Hypothalamus (tissue), 51 donors: ENCODE measurements at regions not wholly inside any gene's neighbourhood (a gene's known extent, or its start where the extent isn't known, plus 50 kb on each side); places are given as distances from the start of the nearest gene placed in this dataset.
"Not testable (repeated sequence)": the region's sequence is repeated elsewhere in the genome, so short reads cannot be mapped to it uniquely, and the experiment has no call there.

Experiments used
- DNase-seq, 51 donors: peaks; one replicate each; lab custom pipeline; 2025; lab: John Stamatoyannopoulos, UW

GRCh38 chr18:39341129-39341528 is 1775.5 kb upstream of the CELF4 start:
- no peak for DNase-seq

GRCh38 chr18:39340418-39340817 is 1774.8 kb upstream of the CELF4 start:
- DNase-seq, result no peak

GRCh38 chr18:39329496-39330275 is 1764.1 kb upstream of the CELF4 start:
- no peak for DNase-seq

- DNase-seq, result peak in 1 of 51 donors; percentile 10
These were observed 1761.2 kb upstream of the CELF4 start for GRCh38 chr18:39326772-39327171.

- DNase-seq, result no peak
These were observed 1760.4 kb upstream of the CELF4 start for GRCh38 chr18:39325973-39326372.

- DNase-seq, result no peak
These were observed 1753.5 kb upstream of the CELF4 start for GRCh38 chr18:39319141-39319540.

GRCh38 chr18:39318462-39318861 is 1752.9 kb upstream of the CELF4 start:
- DNase-seq, result no peak

GRCh38 chr18:39318008-39318407 is 1752.4 kb upstream of the CELF4 start:
- DNase-seq, result peak in 2 of 51 donors; percentile 4 to 11

- DNase-seq, result no peak
These were observed 1749.0 kb upstream of the CELF4 start for GRCh38 chr18:39314595-39314994.

GRCh38 chr18:39313992-39314391 is 1748.4 kb upstream of the CELF4 start:
- no peak for DNase-seq

GRCh38 chr18:39311111-39311712 is 1745.6 kb upstream of the CELF4 start:
- no peak for DNase-seq

GRCh38 chr18:39308931-39309521 is 1743.4 kb upstream of the CELF4 start:
- DNase-seq, result not testable (repeated sequence)

GRCh38 chr18:39305766-39306165 is 1740.2 kb upstream of the CELF4 start:
- DNase-seq, result no peak

- DNase-seq, result no peak
These were observed 1736.9 kb upstream of the CELF4 start for GRCh38 chr18:39302481-39302880.

- DNase-seq, result no peak
These were observed 1733.6 kb upstream of the CELF4 start for GRCh38 chr18:39299152-39299551.

GRCh38 chr18:39297225-39297624 is 1731.6 kb upstream of the CELF4 start:
- DNase-seq, result no peak

GRCh38 chr18:39296293-39296888 is 1730.8 kb upstream of the CELF4 start:
- no peak for DNase-seq

- DNase-seq, result no peak
These were observed 1711.2 kb upstream of the CELF4 start for GRCh38 chr18:39276764-39277163.

GRCh38 chr18:39274535-39274934 is 1708.9 kb upstream of the CELF4 start:
- no peak for DNase-seq

GRCh38 chr18:39272230-39272629 is 1706.6 kb upstream of the CELF4 start:
- DNase-seq, result no peak

- DNase-seq, result no peak
These were observed 1706.1 kb upstream of the CELF4 start for GRCh38 chr18:39271654-39272053.

- no peak for DNase-seq
These were observed 1695.0 kb upstream of the CELF4 start for GRCh38 chr18:39260565-39260964.
